Activated T-cell treated with anti-CD3 and anti-CD28 coated beads for 1 hour (primary cell): ENCODE measurements at regions not wholly inside any gene's neighbourhood (a gene's known extent, or its start where the extent isn't known, plus 50 kb on each side); places are given as distances from the start of the nearest gene placed in this dataset.

Experiments
- DNase-seq: peaks from one replicate; pipeline ENCODE4 v3.0.0-alpha.2; 2020; ENCODE audit warnings: low read depth

DNA sequence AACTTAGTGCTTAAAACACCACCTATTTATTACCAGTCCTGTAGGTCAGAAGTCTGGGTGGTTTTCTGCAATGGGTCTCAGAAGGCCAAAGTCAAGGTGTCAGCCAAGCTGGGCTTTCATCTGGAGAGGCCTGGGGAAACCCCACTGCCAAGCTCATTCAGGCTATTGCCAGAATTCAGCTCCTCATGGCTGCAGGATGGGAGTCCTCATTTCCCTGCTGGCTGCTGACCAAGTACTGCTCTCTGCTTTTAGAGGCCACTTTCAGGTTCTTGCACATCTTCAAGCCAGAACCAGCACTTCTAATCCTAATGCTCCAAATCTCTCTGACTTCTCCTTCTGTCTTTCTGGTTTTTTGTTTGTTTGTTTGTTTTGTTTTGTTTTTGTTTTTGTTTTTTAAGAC lies 109.3 kb downstream of the BCOR start:
- no peak for DNase-seq

DNA sequence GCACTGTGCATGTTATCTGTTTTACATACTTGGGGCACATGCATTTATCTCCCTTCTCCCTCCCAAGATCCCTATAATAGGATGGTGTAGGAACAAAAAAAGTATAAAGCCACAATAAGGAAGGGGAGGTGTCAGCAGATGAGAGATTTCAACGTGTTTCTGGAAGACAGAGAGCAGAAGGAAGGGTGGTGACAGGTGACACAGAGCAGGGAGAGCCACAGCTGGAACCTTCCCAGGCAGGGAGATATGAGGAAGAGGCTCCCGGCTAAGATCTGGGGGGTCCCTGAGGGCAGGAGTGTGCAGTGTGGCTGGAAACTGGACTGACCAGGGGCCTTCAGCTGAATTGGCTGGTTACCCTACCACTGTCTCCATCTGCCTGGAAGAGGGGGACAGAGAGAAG lies 107.4 kb downstream of the BCOR start:
- no peak for DNase-seq

GRCh38 chrX:39992300-39992699 lies 105.5 kb downstream of the BCOR start:
- no peak for DNase-seq

GRCh38 chrX:39995457-39995856 lies 102.3 kb downstream of the BCOR start:
- no peak for DNase-seq

DNA sequence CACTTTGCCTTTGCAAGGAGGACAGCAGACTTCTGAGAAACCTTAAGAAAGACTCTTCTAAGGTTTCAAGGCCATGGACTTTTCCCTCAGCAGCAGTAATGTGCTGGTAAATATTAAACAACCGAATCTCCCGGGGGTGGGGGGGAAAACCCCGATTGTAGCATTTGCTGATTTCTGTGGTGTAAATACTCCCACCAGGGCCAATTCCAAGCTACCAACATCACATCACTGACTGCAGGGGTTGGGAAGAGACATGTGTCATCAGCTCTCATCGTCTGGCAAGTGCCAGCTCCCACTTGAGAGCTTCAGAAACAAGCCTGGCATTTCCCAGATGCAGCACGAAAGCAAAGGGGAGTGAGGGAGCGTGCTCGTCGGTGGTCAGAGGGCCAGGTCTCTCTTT lies 101.2 kb downstream of the BCOR start:
- no peak for DNase-seq

GRCh38 chrX:39998636-39999406 lies 98.9 kb downstream of the BCOR start:
- DNase-seq, result no peak
